ENCODE measurements at regions not wholly inside any gene's neighbourhood (a gene's known extent, or its start where the extent isn't known, plus 50 kb on each side); places are given as distances from the start of the nearest gene placed in this dataset.
"Not testable (repeated sequence)": the region's sequence is repeated elsewhere in the genome, so short reads cannot be mapped to it uniquely, and the experiment has no call there.

DNA sequence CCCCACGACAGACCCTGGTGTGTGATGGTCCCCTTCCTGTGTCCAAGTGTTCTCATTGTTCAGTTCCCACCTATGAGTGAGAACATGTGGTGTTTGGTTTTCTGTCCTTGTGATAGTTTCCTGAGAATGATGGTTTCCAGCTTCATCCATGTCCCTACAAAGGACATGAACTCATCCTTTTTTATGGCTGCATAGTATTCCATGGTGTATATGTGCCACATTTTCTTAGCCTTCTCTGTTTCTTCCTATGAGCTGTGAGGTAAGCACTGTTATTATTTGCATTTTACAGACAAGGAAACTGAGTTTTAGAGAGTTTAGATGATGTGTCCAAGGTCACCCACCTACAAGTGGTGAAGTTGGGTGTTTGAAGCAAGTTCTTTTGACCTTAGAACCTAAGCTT is 51.1 kb upstream of the BNC1 start:
- not testable (repeated sequence) for DNase-seq

DNA sequence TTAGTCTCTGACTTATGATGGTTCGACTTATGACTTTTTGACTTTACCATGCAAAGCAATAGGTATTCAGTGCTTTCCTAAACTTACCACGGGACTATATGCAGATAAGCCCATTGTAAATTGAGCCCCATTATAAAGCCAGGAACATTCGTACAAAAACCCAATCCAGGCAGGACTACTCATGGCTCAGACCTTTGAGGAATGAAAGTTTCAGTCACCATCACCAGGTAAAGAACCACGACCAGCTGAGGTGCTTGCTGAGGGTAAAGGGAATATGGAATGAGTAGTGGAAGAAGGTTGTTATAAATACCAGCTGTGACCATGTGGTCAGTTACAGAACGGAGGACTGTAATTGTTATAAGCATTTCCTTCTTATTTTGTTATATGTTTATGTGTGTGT is 54.9 kb upstream of the BNC1 start:
- DNase-seq = no peak

DNA sequence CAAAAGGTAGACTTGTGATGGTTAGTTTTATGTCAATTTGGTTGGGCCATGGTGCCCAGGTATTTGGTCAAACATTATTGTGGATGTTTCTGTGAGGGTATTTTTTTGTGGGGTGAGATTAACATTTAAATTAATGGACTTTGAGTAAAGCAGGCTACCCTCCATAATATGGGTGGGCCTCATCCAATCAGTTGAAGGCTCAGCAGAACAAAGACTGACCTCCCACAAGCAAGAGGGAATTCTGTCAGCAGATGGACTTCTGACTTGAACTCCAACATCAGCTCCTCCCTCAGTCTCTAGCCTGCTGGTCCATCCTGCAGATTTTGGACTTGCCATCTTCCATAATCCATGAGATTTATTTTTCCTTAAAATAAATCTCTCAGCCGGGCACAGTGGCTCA is 55.6 kb upstream of the BNC1 start:
- no peak for DNase-seq

DNA sequence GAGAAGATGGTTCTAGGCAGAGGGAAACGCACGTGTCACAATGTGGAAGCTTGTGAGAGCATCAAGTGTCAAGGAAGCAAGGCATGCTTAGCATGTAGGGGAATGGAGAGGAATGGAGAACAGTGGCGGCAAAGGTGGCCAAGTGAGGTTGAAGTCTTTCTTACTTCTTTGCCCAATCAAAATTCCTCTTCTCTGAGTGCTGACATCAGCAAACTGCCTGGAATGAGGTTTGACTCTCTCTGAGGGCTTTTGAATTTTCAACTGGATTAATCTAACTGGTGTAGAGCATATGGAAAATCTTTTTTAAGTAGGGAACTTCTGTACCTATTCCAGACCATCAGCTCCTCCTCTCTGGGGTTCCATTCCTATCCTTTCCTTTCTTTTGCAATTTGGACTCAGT is 61.9 kb upstream of the BNC1 start:
- no peak for DNase-seq

DNA sequence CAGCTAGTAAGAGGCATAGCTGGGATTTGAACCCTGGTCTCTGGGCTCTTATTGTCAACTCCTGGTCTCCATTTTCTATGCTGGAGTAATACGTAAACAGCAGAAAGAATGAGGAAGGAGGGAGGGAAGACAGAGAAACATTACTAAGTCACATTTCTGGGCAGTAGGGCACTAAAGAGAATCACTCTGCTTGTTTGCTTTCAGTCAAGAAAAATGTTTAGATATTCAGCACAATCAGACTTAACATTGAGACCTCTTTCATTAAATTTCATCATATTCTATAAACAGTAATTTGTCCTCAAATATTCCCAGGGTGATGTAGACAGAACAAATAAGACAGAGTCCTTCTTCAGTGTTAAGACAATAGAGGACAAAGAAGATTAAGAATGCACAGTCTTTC is 67.7 kb upstream of the BNC1 start:
- no peak for DNase-seq

DNA sequence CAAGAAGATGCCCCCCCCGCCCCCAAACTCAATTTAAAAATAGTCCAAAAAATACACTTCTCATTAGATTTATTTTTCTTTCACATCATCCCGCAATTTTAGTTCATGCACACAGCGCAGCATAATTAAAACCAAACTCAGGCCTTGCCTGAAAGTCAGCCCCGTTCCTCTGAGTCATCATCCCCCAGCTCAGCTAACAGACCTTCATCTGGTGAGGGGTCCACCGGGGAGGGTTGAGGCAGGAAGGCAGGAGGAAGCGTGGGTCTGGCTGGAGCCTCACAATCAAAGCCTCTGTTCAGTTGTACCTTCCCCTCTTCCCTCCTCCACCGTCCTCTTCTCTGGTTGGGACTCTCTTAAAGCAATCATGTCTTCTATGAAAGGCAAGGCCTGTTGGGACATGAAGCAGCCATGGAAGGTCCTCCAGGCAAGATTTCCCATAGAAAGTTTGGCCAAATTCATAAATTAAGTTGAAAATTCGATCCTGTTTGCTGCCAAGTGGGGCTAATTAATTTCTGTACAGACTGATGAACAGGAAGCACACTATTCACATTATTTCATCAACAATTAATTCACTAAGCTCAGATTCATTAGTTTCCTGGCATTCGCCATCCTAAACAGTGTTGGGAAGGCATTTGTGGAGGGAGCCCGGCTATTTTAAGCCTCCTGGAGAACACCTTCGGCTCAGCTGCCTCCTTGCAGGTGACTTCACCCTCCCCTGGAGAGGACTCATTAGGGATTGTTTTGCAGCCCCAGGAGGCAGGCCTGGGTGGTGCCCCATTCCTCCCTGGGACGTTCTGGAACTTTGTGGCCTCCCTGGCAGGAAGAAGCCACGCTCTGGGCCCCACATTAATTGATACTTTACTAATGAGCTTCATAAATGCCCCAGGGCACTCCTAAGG is 72.3 kb upstream of the BNC1 start:
- DNase-seq = no peak

DNA sequence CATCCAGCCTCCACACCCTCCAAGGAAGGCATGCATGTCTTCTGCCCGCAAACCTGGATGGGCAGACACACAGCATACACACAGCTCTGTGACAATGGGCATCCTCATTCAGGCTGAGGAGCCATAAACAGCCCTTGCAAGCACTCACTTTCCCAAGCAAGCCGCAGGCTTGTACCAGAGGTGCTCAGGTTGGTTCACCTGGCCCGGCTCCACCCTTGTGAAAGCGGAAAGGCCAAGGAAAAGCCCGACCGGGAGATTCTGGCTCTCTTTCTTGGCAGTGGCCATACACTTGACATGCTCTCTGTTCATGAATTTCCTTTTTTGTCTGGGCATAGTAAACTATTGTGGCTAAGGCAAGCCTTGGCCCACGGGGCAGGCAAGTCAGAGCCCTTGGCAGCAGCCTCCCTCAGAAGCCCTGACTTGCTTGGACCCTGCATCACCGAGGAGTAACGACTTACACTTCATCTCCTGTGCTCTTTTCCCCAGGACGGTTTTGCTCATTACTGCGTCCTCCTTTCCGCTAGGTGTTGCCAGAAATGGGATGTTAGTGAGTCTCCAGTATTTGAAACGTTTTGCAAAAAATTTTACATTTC is 74.6 kb upstream of the BNC1 start:
- DNase-seq = no peak

DNA sequence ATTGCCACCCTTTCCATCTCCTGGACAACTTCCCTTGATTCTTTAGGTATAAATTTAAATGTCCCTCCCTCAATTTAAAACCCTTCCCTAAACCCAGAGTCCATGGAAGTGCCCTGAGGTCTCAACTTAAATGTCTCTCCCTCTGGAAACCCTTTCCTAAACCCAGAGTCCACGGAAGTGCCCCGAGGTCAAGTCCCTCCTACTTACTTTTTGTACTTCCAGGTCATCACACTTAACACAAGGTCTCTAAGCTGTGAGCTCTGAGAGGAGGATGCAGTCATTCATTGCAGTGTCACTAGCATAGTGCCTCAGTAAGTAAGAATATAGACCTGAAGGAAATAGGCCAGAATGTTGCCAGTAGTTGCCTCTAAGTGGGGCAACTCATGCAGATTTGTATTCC is 78.2 kb upstream of the BNC1 start:
- no peak for DNase-seq

DNA sequence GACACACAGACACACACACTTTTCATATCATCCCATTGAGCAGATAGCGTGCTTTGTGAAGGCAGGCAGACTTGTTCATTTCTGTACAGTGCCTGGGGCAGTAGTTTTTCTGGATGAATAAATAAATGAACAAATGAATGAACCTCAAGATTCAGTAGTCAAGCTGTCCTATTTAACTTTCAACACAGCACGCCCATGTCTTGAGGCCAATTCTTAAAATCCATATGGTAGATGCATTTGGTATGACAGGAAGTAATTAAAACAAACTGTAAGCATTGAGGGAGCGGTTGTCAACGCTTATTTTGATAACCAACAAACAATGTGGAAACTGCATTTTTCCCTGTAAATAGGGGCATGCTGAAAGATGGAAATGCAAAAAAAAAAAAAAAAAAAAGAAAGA is 80.0 kb upstream of the BNC1 start:
- DNase-seq = no peak

DNA sequence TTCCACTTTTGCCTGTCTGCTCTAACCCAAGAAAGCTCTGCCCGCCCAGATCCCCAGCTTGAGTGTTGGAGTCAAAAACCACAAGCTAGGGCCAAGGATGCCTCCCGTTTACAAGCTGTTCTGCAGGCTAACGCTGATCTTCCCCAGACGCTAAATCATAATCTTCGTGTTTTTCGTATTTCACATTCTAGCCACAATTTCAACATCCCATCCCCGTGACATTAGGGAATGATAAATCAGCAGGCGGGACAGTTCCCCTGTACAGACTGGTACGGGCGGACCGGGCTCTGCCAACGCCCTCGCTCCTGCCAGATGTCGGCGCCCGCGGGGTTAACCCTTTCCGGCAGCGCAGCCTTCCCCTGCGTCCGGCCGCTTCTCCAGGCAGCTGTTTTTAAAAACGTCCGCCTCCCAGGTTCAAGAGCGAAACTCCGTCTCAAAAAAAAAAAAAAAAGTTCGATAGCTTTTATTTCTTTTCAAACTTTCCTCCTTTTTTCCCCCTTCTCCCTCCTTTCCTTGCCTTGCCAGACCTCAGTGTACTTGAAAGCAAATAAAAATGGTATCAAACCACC is 81.0 kb upstream of the BNC1 start:
- DNase-seq = no peak

DNA sequence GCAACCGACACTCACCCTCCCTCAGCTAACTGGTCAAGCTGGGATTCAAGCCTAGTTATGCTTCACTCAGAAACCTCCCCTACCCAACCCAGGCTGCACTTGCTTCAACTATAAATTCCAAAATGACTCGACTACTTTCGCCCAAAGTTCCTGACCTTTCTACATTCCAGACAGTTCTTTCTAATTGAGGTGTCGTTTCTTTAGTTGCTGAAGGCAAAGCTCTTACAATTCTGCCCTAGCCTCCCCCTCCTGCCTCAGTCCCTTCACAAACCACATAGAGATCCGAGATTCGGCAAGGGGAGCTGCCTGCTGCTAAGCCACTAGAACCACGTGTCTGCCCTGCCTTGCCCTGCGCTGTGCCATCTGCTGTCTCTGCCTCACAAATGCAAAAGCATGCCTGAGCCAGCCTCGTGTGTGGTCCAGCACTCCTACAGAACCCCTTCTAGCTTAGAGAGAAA is 74.7 kb upstream of the SH3GL3 start:
- DNase-seq = no peak

DNA sequence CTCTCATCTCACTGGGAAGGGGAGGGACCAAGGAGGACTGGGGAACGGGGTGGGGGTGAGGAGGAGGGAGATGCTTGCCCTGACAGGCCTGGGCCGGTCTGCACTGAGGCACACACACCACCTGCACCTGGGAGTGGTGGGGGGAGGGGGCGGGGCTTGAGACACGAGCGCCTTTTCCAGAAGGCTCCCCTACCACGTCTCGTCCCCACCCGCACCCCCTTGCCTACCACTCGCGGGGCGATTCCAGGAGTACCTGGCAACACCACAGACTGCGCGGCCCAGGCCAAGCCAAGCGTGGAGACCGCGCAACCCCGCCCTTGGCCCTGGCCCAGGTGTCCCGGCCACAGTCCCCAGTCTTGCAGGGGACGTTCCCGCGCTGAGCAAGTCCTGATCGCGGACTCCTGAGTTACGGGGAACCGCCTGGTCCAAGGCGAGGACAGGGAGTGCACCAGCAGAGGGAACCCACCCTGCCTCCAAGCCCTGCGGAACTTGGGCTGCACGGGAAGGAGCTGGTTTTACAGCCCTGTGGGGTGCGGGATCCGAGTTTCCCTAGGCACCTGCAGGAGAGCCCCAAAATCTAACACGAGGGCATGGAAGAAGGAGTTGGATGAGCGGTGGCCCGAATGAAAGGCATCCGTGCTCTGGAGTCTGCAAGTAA is 68.1 kb upstream of the SH3GL3 start:
- DNase-seq = no peak

DNA sequence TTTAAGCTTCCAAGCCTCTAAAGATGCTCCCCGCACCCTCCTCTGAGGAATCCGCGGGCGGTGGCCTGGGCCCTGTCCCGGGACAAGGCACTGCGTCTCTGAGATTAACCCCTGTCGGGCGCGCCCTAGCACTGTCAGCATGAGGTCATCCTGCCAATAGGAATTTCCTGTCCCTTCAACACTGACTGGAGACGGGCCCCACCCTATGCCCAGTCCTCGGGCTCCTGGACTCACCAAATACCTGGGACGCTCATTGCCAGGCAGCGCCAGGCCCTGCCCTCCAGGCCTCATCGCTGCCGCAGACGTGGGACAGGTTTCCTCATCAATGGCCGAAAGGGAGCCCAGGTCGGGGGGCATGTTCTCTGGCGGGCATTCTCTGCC is 67.6 kb upstream of the SH3GL3 start:
- DNase-seq = no peak

DNA sequence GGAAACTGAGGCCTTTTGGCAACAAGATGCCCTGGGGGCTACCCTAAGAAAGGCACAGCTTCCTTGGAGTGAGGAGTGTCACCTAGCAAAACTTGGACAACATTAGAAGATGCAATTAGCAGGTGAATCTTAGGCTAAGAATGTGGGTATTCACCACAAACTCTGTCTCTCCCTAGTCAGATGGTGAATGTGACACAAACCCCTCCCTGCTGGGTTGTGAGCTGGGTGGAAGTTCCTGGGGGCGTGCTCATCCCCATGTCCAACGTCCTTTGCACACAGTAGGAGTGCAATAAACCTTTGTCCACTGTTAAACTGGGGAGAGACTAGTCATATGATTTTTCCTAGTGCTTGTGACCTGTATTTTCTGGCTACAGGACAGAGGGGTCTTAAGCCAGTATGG is 67.1 kb upstream of the SH3GL3 start:
- no peak for DNase-seq

DNA sequence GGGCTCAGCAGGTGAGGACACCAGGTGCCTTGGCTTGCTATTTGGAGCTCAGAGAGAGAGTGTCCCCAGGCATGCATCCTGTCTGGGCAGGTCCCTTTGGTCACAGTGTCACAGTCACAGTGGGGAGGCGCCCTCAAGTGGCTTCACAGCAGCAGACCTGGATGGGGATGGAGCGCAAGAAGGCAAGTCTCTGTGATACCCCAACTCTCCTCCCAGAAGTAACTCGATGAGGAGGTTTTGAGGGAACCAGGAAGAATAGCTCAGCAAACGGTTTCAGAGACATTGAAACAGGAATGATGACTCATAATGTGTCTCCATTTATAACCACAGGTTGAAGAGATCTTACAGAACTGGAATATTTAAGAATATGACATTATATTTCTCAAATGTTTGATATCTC is 66.5 kb upstream of the SH3GL3 start:
- peak; percentile 60 for DNase-seq

DNA sequence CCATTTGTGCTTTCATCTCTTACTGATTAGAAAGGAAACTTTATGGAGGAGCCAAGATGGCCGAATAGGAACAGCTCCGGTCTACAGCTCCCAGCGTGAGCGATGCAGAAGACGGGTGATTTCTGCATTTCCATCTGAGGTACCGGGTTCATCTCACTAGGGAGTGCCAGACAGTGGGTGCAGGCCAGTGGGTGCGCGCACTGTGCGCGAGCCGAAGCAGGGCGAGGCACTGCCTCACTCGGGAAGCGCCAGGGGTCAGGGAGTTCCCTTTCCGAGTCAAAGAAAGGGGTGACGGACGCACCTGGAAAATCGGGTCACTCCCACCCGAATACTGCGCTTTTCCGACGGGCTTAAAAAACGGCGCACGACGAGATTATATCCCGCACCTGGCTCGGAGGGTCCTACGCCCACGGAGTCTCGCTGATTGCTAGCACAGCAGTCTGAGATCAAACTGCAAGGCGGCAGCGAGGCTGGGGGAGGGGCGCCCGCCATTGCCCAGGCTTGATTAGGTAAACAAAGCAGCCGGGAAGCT is 63.5 kb upstream of the SH3GL3 start:
- not testable (repeated sequence) for DNase-seq

DNA sequence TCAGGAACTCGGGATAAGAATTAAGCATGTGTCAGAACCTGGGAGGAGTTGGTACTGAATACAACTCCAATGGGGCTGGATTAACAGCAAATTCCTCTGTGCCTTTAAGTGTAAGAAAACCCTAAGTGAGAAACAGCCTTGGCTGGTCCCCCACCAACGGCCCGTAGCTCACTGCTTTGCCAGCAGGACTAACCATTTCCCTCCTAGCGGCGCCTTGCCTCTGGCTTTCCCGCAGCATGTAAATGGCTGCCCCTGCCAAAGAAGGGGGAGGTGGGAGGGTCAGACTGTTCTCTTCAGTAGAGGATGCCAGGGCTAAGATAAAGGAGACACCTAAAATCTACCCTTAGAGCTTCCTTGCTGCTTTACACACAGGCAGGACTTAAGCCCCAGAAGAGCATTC is 51.0 kb upstream of the SH3GL3 start:
- no peak for DNase-seq

Data from activated CD8-positive, alpha-beta memory T cell treated with anti-CD3 and anti-CD28 coated beads for 24 hours (primary cell).